ENCODE measurements at regions not wholly inside any gene's neighbourhood (a gene's known extent, or its start where the extent isn't known, plus 50 kb on each side); places are given as distances from the start of the nearest gene placed in this dataset.

GRCh38 chr14:41378526-41378925 lies 228.2 kb upstream of the LRFN5 start:
- Histone ChIP-seq H3K4me3 (replicated peaks in 1 of 2; ENCODE audit: low read depth in 1 of 2, low read length in 2 of 2) (no peak overlapping the region), H3K9me2 (ENCODE audit: insufficient read depth) (no peaks in the 10 kb centered on the region), H3K4me2 (ENCODE audit: low read length) (no peak overlapping the region), H3K27ac (ENCODE audit: low read depth, low read length) (no peak overlapping the region), H3K36me3 (ENCODE audit: control insufficient read depth in 1 of 2, insufficient read depth in 2 of 2, low read length in 2 of 2) (no peaks in the 10 kb centered on the region), H3K27me3 (ENCODE audit: insufficient read depth, low read length) (no peaks in the 10 kb centered on the region), H4K20me1 (ENCODE audit: insufficient read depth) (no peaks in the 10 kb centered on the region), H3K79me2 (ENCODE audit: insufficient read depth, low read length) (no peaks in the 10 kb centered on the region), H2AFZ (ENCODE audit: low read depth, low read length, poor library complexity, severe bottlenecking) (no peak overlapping the region), H3K9ac (ENCODE audit: low read length) (no peak overlapping the region), H3K4me1 (ENCODE audit: control insufficient read depth in 1 of 2, insufficient read depth in 2 of 2, low read length in 2 of 2) (no peaks in the 10 kb centered on the region), H3K9me3 (ENCODE audit: control insufficient read depth in 1 of 2, insufficient read depth in 1 of 2, low read depth in 1 of 2, low read length in 2 of 2) (no peaks in the 10 kb centered on the region; a peak in 1 of 4 replicates)
- RAD21 ChIA-PET (ENCODE audit: low non-redundant PET in 1 of 2, low total read pairs in 2 of 2, uncharacterized antibody in 2 of 2, unreplicated experiment in 2 of 2): no interaction called here
- intact Hi-C loops (cut with micrococcal nuclease): no loop called here
- no peak for ATAC-seq
- DNase-seq (ENCODE audit: low read depth, low spot score): no peak
- BruUV-seq (replicated peaks): no TSS peak
- TF ChIP-seq SP1 (IDR thresholded peaks at IDR 0.05; ENCODE audit: low read depth) (no peak), EZH2 (IDR thresholded peaks at IDR 0.05) (no peak), REST (IDR thresholded peaks at IDR 0.05; ENCODE audit: low read depth) (no peak), EGR1 (IDR thresholded peaks at IDR 0.05; ENCODE audit: low read depth) (no peak), POLR2A (IDR thresholded peaks at IDR 0.05; ENCODE audit: borderline replicate concordance, extremely low read depth, insufficient read depth, insufficient read length) (no peak), SRF (IDR thresholded peaks at IDR 0.05; ENCODE audit: low read depth) (no peak), RAD21 (IDR thresholded peaks at IDR 0.05; ENCODE audit: low read depth) (no peak), ZNF274 (IDR thresholded peaks at IDR 0.05; ENCODE audit: low read depth, low read length) (no peak), FOSL1 (IDR thresholded peaks at IDR 0.05; ENCODE audit: low read depth) (no peak), ELF1 (IDR thresholded peaks at IDR 0.05; ENCODE audit: borderline replicate concordance, low read depth) (no peak)
- TF ChIP-seq, protein P1, sequence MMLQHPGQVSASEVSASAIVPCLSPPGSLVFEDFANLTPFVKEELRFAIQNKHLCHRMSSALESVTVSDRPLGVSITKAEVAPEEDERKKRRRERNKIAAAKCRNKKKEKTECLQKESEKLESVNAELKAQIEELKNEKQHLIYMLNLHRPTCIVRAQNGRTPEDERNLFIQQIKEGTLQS (IDR thresholded peaks at IDR 0.05): no peak
- TF ChIP-seq, protein P2, sequence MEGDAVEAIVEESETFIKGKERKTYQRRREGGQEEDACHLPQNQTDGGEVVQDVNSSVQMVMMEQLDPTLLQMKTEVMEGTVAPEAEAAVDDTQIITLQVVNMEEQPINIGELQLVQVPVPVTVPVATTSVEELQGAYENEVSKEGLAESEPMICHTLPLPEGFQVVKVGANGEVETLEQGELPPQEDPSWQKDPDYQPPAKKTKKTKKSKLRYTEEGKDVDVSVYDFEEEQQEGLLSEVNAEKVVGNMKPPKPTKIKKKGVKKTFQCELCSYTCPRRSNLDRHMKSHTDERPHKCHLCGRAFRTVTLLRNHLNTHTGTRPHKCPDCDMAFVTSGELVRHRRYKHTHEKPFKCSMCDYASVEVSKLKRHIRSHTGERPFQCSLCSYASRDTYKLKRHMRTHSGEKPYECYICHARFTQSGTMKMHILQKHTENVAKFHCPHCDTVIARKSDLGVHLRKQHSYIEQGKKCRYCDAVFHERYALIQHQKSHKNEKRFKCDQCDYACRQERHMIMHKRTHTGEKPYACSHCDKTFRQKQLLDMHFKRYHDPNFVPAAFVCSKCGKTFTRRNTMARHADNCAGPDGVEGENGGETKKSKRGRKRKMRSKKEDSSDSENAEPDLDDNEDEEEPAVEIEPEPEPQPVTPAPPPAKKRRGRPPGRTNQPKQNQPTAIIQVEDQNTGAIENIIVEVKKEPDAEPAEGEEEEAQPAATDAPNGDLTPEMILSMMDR (IDR thresholded peaks at IDR 0.05 in 2 of 3, conservative IDR thresholded peaks at IDR 0.05 in 1 of 3; ENCODE audit: borderline replicate concordance in 1 of 3, insufficient read depth in 1 of 3, low read depth in 2 of 3, low read length in 2 of 3): no peak
- POLR2A ChIA-PET: no interaction called here
- CTCF ChIA-PET: no interaction called here
